Activated B cell treated with CpG ODN at 0.5 μM for 24 hours (primary cell): ENCODE measurements at regions not wholly inside any gene's neighbourhood (a gene's known extent, or its start where the extent isn't known, plus 50 kb on each side); places are given as distances from the start of the nearest gene placed in this dataset.

Experiments used
- ATAC-seq: fragments of 200-7000 bp; cut with Tn5 transposase; one replicate; pipeline ENCODE4 v1.10.0; 2021; ENCODE audit warnings: low read depth, mild to moderate bottlenecking, moderate library complexity
- CTCF ChIA-PET: fragments of 350-600 bp; sonication (Branson Sonifier 250); formaldehyde crosslinking; loops from one replicate; lab custom pipeline; 2021; ENCODE audit warnings: antibody characterized with exemption; lab: Charles Lee
- POLR2A ChIA-PET: fragments of 350-600 bp; sonication (Branson Sonifier 250); formaldehyde crosslinking; loops from one replicate; lab custom pipeline; 2021; ENCODE audit warnings: antibody characterized with exemption; lab: Charles Lee
- DNase-seq: peaks from one replicate; pipeline ENCODE4 v3.0.0; 2022
- H3K27ac Mint-ChIP-seq: one replicate; pipeline ENCODE4 v1.8.0; 2020; ENCODE audit warnings: mixed read lengths
- H3K27me3 Mint-ChIP-seq: one replicate; pipeline ENCODE4 v1.8.0; 2021; ENCODE audit warnings: mixed read lengths
- H3K36me3 Mint-ChIP-seq: one replicate; pipeline ENCODE4 v1.8.0; 2021; ENCODE audit warnings: low read depth, mixed read lengths
- H3K4me1 Mint-ChIP-seq: one replicate; pipeline ENCODE4 v1.8.0; 2021; ENCODE audit warnings: mixed read lengths
- H3K4me3 Mint-ChIP-seq: one replicate; pipeline ENCODE4 v1.8.0; 2020; ENCODE audit warnings: mild to moderate bottlenecking, mixed read lengths
- H3K9me3 Mint-ChIP-seq: one replicate; pipeline ENCODE4 v1.8.0; 2020; ENCODE audit warnings: mixed read lengths
- intact Hi-C: fragments of 100-400 bp; cut with micrococcal nuclease; formaldehyde crosslinking; loops from one replicate; pipeline ENCODE4 v1.15.1; 2024
- TF ChIP-seq, protein P1 (sequence below): fragments of 200-600 bp; IDR thresholded peaks from one replicate; pipeline ENCODE4 v1.8.0; 2022; ENCODE audit warnings: antibody characterized with exemption, mild to moderate bottlenecking

DNA sequence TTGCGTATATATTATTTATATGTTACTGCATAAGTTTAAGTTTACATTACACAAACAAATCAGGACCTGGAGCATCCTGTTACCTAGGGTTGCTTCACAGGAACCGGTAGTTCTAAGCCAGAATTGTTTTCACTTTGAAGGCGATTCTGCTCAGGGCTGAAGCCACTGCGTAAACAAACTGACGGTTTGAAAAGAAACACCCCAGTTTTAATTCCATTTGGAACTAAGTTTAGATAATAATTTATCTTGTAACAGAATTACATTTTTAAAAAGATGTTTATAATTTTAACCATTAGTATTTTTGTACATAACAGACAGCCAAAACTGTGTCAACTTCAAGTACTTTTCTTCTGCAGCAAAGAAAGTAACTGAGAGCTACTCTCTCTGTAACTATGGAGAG is 282.1 kb upstream of the LYPLAL1 start:
- Mint-ChIP-seq H3K9me3 (no peaks in the 10 kb centered on the region), H3K36me3 (no peaks in the 10 kb centered on the region), H3K27me3 (peaks cover 2% of the 10 kb centered on the region), H3K4me1 (no peaks in the 10 kb centered on the region), H3K4me3 (no peak overlapping the region), H3K27ac (no peak overlapping the region)
- intact Hi-C loops = no loop called here
- DNase-seq (no peak), ATAC-seq (no peak)
- CTCF ChIA-PET = no interaction called here
- POLR2A ChIA-PET = no interaction called here
- TF ChIP-seq, protein P1, sequence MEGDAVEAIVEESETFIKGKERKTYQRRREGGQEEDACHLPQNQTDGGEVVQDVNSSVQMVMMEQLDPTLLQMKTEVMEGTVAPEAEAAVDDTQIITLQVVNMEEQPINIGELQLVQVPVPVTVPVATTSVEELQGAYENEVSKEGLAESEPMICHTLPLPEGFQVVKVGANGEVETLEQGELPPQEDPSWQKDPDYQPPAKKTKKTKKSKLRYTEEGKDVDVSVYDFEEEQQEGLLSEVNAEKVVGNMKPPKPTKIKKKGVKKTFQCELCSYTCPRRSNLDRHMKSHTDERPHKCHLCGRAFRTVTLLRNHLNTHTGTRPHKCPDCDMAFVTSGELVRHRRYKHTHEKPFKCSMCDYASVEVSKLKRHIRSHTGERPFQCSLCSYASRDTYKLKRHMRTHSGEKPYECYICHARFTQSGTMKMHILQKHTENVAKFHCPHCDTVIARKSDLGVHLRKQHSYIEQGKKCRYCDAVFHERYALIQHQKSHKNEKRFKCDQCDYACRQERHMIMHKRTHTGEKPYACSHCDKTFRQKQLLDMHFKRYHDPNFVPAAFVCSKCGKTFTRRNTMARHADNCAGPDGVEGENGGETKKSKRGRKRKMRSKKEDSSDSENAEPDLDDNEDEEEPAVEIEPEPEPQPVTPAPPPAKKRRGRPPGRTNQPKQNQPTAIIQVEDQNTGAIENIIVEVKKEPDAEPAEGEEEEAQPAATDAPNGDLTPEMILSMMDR = no peak

DNA sequence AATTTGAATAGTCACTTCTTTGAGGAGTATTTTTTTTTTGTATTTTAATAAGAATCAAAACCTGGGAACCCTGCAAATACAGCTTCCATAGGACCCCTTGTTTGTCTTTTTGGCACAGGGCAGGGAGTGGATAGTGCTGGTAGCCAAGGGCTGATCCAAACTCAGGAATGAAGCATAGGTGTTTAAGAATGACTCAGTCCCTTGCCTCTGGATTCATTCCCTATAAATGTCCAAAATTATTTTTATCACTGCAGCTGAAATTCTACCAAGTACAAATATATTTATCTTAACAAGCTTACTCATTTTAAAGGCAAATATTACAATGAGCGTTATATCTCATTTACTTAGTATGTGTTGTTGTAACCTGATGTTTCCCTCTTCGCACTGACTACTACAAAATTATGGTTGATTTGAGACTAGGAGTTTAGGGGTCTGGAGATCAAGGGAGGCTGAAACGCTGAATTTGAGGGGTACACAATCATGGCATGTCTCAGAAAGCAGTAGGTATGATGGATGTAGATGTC is 278.6 kb upstream of the LYPLAL1 start:
- POLR2A ChIA-PET = no interaction called here
- TF ChIP-seq, protein P1 = no peak
- H3K4me1 Mint-ChIP-seq = no peaks in the 10 kb centered on the region
- no peak overlapping the region for H3K27ac Mint-ChIP-seq
- intact Hi-C loops = no loop called here
- CTCF ChIA-PET = no interaction called here
- no peaks in the 10 kb centered on the region for H3K9me3 Mint-ChIP-seq
- peaks cover 2% of the 10 kb centered on the region for H3K27me3 Mint-ChIP-seq
- H3K36me3 Mint-ChIP-seq = no peaks in the 10 kb centered on the region
- H3K4me3 Mint-ChIP-seq = no peak overlapping the region
- DNase-seq = no peak
- ATAC-seq = no peak

DNA sequence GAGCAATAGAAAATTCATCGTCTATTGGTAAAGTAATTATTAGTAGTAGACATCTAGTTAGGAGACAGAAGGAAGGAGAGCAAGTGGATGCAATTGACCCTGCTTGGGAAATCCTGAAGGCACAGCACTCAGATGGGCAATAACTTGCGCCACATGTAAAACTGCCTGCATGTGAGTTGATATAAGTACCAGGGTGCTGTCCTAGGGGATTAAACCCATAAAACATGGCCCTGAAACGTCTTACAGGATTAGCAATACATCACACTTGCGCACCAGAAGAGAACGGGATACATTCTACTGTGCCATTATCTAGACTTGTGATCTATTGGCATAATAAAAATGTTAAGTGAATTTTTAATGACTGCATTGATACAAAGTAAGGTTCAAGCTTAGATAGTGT is 277.5 kb upstream of the LYPLAL1 start:
- ATAC-seq = no peak
- POLR2A ChIA-PET = no interaction called here
- Mint-ChIP-seq H3K27ac (no peak overlapping the region), H3K27me3 (peaks cover 5% of the 10 kb centered on the region), H3K4me3 (no peak overlapping the region), H3K36me3 (no peaks in the 10 kb centered on the region), H3K9me3 (no peaks in the 10 kb centered on the region), H3K4me1 (no peaks in the 10 kb centered on the region)
- intact Hi-C loops = no loop called here
- CTCF ChIA-PET = no interaction called here
- DNase-seq = no peak
- TF ChIP-seq, protein P1 = no peak

DNA sequence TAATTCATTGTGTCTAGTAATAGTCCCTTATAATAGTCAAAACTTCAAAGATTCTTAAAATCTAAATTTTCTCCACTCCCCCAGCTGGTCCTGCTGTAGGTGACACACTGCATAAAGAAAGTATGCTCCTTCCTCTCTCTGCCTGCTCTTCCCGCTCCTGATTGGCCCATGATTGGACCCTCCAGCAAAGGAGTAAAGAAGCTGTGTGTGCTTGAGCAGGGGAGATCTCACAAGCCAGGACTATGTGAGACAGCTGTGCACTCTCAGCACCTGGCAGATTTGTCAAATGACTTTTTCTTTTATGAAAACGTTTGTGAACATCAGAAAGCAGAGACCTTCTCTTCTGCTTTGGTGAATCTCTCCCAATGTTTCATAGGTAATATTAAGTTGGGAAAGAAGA is 274.8 kb upstream of the LYPLAL1 start:
- intact Hi-C loops = no loop called here
- Mint-ChIP-seq H3K4me1 (no peaks in the 10 kb centered on the region), H3K4me3 (no peak overlapping the region), H3K9me3 (no peaks in the 10 kb centered on the region), H3K27ac (no peak overlapping the region), H3K27me3 (peaks cover 6% of the 10 kb centered on the region), H3K36me3 (no peaks in the 10 kb centered on the region)
- ATAC-seq (no peak), DNase-seq (no peak)
- TF ChIP-seq, protein P1 = no peak
- ChIA-PET POLR2A (no interaction called here), CTCF (no interaction called here)

DNA sequence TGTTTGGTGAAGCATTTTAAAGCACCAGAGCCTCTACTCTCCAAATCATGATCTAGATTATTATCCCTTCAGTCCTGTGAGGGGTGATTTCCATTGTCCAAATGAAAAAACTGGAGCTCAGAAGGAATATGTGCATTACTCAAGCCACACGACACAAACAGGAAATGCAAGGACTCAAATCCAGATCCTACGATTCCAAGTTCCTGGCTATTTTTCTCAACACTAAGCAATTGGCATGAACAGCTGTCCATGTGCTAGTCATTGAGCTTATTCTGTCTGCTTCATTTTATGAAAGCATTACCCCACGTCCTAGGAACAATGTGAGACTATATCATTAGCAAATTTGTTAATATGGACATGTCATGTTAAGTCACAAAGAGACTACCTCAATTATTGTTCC is 273.1 kb upstream of the LYPLAL1 start:
- Mint-ChIP-seq H3K4me3 (no peak overlapping the region), H3K9me3 (no peaks in the 10 kb centered on the region), H3K4me1 (no peaks in the 10 kb centered on the region), H3K36me3 (no peaks in the 10 kb centered on the region), H3K27me3 (peaks cover 8% of the 10 kb centered on the region), H3K27ac (no peak overlapping the region)
- DNase-seq (no peak), ATAC-seq (no peak)
- POLR2A ChIA-PET = no interaction called here
- TF ChIP-seq, protein P1 = no peak
- CTCF ChIA-PET = no interaction called here
- intact Hi-C loops = no loop called here
